GM13976 (cell line): ENCODE measurements at regions not wholly inside any gene's neighbourhood (a gene's known extent, or its start where the extent isn't known, plus 50 kb on each side); places are given as distances from the start of the nearest gene placed in this dataset.

Experiments used
- DNase-seq: peaks from one replicate; pipeline ENCODE4 v3.0.0; 2012; ENCODE audit warnings: low spot score
- in situ Hi-C: fragments of 300-500 bp; cut with MboI; formaldehyde crosslinking; loops from one replicate; pipeline ENCODE4 v1.12.0; 2022; ENCODE audit warnings: low sequenced_read_pairs, mixed read lengths, inconsistent platforms; ENCODE audit not compliant: unreplicated experiment
- TF ChIP-seq, protein P1 (sequence below): IDR thresholded peaks from 2 replicates; pipeline ENCODE4 v1.5.1; 2012; ENCODE audit warnings: borderline replicate concordance, mild to moderate bottlenecking; ENCODE audit not compliant: insufficient read depth; ENCODE audit errors: extremely low read depth, missing control alignments, control extremely low read depth

DNA sequence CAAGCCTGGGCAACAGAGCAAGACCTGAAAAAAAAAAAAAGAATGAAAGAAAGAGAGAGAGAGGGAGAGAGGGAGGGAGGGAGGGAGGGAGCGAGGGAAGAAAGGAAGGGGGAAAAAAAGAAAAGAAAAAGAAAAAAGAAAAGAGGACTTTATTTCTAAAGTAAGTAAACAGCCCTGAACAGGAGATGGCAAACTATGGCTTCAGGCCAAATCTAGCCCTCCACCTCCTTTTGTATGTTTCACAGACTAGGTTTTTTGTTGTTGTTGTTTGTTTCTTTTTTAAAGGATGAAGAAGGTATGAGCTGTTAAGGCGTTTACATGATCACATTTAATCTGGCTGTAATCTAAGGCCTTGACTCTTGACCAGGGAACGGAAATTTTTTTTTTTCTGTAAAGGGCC lies 711.1 kb upstream of the NRSN1 start:
- DNase-seq, result no peak
- TF ChIP-seq, protein P1, sequence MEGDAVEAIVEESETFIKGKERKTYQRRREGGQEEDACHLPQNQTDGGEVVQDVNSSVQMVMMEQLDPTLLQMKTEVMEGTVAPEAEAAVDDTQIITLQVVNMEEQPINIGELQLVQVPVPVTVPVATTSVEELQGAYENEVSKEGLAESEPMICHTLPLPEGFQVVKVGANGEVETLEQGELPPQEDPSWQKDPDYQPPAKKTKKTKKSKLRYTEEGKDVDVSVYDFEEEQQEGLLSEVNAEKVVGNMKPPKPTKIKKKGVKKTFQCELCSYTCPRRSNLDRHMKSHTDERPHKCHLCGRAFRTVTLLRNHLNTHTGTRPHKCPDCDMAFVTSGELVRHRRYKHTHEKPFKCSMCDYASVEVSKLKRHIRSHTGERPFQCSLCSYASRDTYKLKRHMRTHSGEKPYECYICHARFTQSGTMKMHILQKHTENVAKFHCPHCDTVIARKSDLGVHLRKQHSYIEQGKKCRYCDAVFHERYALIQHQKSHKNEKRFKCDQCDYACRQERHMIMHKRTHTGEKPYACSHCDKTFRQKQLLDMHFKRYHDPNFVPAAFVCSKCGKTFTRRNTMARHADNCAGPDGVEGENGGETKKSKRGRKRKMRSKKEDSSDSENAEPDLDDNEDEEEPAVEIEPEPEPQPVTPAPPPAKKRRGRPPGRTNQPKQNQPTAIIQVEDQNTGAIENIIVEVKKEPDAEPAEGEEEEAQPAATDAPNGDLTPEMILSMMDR, result no peak
- in situ Hi-C loops, result no loop called here

DNA sequence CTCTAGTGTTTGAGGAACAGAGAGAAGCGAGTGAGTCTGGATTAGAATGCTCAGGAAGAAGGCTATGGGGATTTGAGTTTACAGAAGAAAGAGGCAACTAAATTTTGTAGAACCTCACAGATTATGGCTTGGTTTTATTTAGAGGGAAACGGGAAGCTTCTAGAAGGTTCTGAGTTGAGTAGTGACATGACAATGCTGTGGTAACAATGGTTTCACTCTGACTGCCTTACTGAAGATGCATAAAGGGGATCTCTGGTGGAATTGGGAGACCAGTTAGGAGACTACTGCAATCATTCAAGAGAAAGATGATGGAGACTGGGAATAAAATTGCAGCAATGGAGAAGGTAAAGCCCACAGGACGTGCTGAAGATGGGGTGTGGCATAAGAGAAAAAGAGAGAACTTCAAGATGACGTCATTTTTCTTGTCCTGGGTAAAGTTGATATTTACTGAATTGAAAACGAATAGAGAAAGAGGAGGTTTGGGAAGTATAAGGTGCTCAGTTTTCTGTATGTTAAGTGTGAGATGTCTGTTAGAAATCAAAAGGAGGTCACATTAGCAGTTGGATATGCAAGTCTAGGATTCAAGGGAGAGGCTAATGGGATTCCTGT lies 710.1 kb upstream of the NRSN1 start:
- in situ Hi-C loops, result no loop called here
- no peak for DNase-seq
- TF ChIP-seq, protein P1, result no peak

DNA sequence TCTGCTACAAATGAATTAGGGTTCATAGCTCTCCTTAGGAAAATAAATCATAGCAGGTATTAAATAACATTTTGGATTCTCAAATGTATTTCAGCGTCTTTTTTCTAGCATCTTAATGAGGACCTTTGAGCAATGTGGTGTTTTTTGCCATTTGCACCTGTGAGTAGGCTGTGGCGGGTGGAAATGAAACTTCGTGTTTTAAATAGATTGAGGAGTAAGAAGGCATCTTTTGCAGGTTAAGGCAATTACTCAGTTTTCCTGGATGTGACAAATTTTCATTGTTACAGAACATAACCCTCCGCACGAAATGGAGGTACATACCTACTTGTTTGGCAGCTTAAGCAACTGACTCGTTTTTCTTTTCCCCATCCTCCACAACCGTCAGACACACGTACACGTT lies 708.9 kb upstream of the NRSN1 start:
- TF ChIP-seq, protein P1, result no peak
- in situ Hi-C loops, result no loop called here
- DNase-seq, result no peak

DNA sequence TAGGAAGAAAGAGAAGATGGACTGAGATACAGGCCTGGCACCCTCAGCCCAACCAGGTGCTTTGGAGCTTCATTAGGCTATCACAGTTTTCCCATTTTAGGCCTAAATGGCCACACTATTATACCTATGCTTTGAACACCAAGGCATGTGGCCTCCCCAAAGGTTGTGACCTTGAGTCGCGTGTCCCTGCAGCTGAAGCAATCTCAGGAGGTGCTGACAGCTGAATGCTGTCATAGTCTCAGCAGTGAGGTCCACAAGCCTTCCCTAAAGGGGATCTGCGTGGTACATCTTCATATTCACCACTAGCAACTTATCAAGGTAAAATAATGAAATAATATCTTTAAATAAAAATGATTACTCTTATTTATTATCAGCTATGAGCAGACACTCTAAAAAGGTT lies 707.9 kb upstream of the NRSN1 start:
- in situ Hi-C loops, result no loop called here
- no peak for DNase-seq
- TF ChIP-seq, protein P1, result no peak

DNA sequence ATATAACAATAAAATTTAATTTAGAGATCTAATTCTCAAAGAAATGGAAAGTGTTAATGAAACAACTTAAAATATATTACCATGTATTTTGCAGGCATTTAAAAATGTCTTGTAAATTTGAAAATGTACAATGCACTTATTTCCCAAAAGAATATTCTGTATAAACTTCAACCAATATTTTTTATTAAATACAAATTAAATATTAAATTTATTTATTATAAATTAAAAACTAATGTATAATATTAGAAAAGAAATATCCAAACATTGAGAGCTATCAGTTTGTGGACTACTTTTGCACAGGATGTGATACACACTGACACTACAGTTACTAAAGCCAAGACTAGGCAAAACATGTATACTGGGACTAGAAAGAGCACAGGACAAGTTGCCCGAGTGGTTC lies 707.0 kb upstream of the NRSN1 start:
- in situ Hi-C loops, result no loop called here

DNA sequence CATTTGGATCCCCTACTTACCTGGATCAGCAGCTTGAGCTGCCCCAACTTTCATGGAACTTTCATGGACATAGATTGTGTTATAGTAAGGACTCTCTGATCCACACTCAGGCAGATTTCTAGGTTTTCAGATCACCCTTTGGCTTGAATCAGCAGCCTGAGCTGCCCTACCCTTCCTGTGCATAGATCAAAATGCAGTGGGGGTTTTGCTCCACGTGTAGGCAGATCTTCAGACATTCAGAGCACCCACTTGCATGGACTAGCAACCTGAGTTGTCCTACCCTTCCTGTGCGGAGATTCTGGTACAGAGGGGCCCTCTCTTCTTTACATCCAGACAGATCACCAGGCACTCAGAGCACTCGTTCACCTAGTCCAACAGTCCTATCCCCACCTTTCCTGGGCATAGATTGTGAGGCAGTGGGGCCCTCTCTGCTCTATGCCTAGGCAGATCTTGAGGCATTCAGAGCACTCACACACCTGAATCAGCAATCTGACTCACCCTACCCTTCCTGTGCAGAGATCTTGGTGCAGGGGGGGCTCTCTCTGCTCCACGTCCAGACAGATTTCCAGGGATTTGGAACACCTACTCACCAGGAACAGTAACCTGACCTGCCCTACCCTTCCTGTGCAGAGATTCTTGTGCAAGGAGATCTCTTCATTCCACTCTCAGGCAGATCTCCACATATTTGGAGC lies 705.2 kb upstream of the NRSN1 start:
- DNase-seq, result no peak
- in situ Hi-C loops, result no loop called here
- TF ChIP-seq, protein P1, result no peak

More for the DNA sequence above, 707.0 kb upstream of the NRSN1 start:
- DNase-seq, result no peak
- TF ChIP-seq, protein P1, result no peak
